Epithelial cell of proximal tubule (primary cell): ENCODE measurements at regions not wholly inside any gene's neighbourhood (a gene's known extent, or its start where the extent isn't known, plus 50 kb on each side); places are given as distances from the start of the nearest gene placed in this dataset.

ENCODE experiments used
- DNase-seq: peaks from one replicate; pipeline ENCODE4 v3.0.0-alpha.2; 2011; ENCODE audit warnings: low read depth
- H3K4me3 ChIP-seq: 2 replicates; pipeline ENCODE4 v1.5.1; 2011; ENCODE audit warnings: low read depth, mild to moderate bottlenecking, low read length
- TF ChIP-seq, protein P1 (sequence below): conservative IDR thresholded peaks from 2 replicates; pipeline ENCODE4 v1.5.1; 2012; ENCODE audit warnings: low read depth, mild to moderate bottlenecking, low read length

DNA sequence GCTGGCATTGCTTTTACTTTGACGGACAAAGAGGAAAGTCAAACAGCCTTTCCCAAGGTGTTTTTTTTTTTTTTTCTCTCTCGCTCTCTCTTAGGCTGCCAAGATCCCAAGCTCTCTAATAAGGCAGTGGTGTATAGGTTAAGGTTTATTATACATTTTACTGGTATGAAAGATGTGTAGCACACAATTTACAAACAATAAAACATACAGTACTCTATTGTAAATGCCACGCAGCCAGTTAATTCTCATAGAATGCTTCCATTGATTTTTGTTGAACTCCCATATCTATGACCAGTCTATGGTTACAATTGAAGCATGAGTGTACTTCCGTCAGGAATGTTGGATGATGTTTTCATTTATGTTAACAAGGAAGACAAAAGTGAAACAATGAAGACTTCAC lies 106.4 kb upstream of the GSC start:
- no peak overlapping the region for H3K4me3 ChIP-seq
- no peak for DNase-seq
- TF ChIP-seq, protein P1, sequence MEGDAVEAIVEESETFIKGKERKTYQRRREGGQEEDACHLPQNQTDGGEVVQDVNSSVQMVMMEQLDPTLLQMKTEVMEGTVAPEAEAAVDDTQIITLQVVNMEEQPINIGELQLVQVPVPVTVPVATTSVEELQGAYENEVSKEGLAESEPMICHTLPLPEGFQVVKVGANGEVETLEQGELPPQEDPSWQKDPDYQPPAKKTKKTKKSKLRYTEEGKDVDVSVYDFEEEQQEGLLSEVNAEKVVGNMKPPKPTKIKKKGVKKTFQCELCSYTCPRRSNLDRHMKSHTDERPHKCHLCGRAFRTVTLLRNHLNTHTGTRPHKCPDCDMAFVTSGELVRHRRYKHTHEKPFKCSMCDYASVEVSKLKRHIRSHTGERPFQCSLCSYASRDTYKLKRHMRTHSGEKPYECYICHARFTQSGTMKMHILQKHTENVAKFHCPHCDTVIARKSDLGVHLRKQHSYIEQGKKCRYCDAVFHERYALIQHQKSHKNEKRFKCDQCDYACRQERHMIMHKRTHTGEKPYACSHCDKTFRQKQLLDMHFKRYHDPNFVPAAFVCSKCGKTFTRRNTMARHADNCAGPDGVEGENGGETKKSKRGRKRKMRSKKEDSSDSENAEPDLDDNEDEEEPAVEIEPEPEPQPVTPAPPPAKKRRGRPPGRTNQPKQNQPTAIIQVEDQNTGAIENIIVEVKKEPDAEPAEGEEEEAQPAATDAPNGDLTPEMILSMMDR = no peak

DNA sequence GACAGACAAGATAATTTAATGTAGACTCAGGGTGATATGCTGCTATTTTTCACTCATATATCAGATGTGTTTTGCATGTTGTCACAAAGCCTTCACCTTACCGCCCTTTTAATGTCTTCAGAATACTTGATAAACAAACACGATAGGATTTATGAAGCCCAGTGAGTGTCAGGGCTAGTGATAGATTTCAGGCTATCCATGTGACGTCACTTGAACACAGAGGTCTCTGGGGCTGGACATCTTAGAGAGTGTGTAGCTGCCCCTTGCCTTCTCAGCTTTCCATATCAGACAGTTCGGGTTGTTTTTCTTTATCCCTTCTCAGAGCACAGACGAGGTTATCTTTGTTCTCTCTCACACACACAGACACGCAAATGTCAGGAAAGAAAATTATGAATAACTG lies 105.3 kb upstream of the GSC start:
- TF ChIP-seq, protein P1 = no peak
- H3K4me3 ChIP-seq = no peak overlapping the region
- DNase-seq = no peak

GRCh38 chr14:94868772-94869072 lies 98.8 kb upstream of the GSC start:
- TF ChIP-seq, protein P1 = no peak
- no peak for DNase-seq
- no peak overlapping the region for H3K4me3 ChIP-seq

DNA sequence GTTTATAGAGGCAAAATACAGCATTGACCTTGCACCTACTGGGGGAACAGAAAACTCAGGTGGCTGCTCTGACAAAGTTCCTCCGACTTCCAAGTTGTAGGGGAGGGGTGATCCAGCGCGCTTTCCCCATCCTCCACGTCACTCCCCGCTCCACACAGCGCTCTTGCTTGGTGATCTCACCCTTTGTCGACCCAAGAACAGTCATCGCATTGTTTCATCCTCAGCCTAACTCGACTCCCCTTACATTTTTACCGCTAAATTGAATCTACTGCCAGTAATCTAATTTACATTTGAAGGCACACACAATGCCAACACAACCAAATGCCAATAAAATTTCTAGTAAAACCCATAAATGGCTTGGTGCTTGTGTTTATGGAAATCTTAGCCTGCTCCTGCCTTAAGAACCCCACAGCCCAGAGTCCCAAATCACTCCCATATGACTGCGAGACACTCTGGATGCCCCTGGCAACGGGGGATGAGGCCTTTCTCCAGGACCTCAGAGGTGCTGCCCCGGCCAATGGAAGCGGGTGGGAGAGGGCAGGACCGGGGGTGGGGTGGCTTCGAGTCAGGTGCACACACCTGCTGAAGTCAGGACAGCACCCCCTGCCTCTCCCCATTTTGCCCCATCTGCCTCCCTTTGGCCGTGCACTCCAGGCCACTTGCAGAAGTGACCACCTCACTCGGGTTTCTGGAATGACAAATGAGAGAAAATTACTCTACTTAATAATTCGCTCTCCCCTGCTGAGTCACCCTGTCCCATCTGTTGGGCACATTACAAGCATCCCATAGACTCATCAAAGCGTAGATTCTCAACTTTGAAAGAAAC lies 98.2 kb upstream of the GSC start:
- TF ChIP-seq, protein P1 = no peak
- H3K4me3 ChIP-seq = no peak overlapping the region
- no peak for DNase-seq

- no peak for DNase-seq
- TF ChIP-seq, protein P1 = no peak
- H3K4me3 ChIP-seq = no peak overlapping the region
These were observed 97.3 kb upstream of the GSC start for GRCh38 chr14:94867209-94867608.

GRCh38 chr14:94864387-94865195 lies 94.7 kb upstream of the GSC start:
- DNase-seq = no peak

More at GRCh38 chr14:94864387-94865195, 94.7 kb upstream of the GSC start:
- TF ChIP-seq, protein P1 = no peak
- H3K4me3 ChIP-seq = no peak overlapping the region
